ENCODE measurements at regions not wholly inside any gene's neighbourhood (a gene's known extent, or its start where the extent isn't known, plus 50 kb on each side); places are given as distances from the start of the nearest gene placed in this dataset.

DNA sequence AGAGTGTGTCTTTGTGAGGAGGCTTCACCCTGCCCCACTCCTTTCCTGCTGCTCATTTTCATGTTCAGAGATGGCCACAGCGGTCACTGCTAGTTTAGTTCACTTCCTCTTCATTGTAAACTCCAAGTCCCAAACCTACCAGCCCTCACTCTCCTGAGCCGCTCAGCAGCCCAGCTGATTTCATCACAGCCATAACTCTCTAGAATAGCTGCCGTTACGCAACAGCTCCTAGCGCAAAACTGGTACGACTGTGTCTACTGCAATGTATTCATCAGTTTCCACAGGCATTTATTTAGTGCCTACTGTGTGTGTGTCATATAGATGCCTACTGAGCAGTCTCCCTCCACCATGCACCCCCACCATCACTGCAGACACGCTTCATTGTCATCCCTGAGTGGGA lies 233.5 kb upstream of the RPL38 start:
- no peak overlapping the region for H3K27ac ChIP-seq (ENCODE audit: low read length)
- H3K36me3 ChIP-seq (ENCODE audit: control insufficient read depth, insufficient read depth, low read length): no peaks in the 10 kb centered on the region
- H3K4me1 ChIP-seq (ENCODE audit: control insufficient read depth, insufficient read depth, low read length): no peaks in the 10 kb centered on the region
- TF ChIP-seq POLR2AphosphoS5 (IDR thresholded peaks at IDR 0.05; ENCODE audit: low read depth, low read length) (no peak), TCF7L2 (IDR thresholded peaks at IDR 0.05; ENCODE audit: low read depth, low read length) (no peak), SIN3A (IDR thresholded peaks at IDR 0.05; ENCODE audit: borderline replicate concordance, insufficient read depth, low read depth, low read length) (no peak)
- BruUV-seq (replicated peaks): no TSS peak
- in situ Hi-C loops (cut with HindIII; ENCODE audit: low pct_unique_long_range_greater_than_20kb, low sequenced_read_pairs) (no loop called here), intact Hi-C loops (cut with micrococcal nuclease; ENCODE audit: unreplicated experiment) (no loop called here)
- H3K4me3 ChIP-seq (ENCODE audit: low read depth in 2 of 2, low read length in 2 of 2): no peak overlapping the region
- no peaks in the 10 kb centered on the region for H3K9me3 ChIP-seq (ENCODE audit: control insufficient read depth, insufficient read depth, low read depth, low read length)
- ChIA-PET CTCF (no interaction called here), POLR2A (no interaction called here)
- peaks cover 31% of the 10 kb centered on the region for H3K27me3 ChIP-seq (ENCODE audit: control insufficient read depth, insufficient read depth, low read length)
- no peak for ATAC-seq
- DNase-seq (ENCODE audit: low read depth, low spot score): no peak

- ATAC-seq: no peak
- CTCF ChIA-PET: interaction anchor here (0.7 kb wide), 1 partner anchor 28 kb away, joined by 5 read pairs; no protein-coding TSS in a partner anchor
Observed at GRCh38 chr17:73971127-73971526, 232.4 kb upstream of the RPL38 start.

More at GRCh38 chr17:73971127-73971526, 232.4 kb upstream of the RPL38 start:
- no peak overlapping the region for H3K4me3 ChIP-seq (ENCODE audit: low read depth in 2 of 2, low read length in 2 of 2)
- intact Hi-C loops (cut with micrococcal nuclease; ENCODE audit: unreplicated experiment): no loop called here
- BruUV-seq (replicated peaks): no TSS peak
- no peaks in the 10 kb centered on the region for H3K9me3 ChIP-seq (ENCODE audit: control insufficient read depth, insufficient read depth, low read depth, low read length)
- no peaks in the 10 kb centered on the region for H3K36me3 ChIP-seq (ENCODE audit: control insufficient read depth, insufficient read depth, low read length)
- H3K27me3 ChIP-seq (ENCODE audit: control insufficient read depth, insufficient read depth, low read length): peaks cover 31% of the 10 kb centered on the region
- in situ Hi-C loops (cut with HindIII; ENCODE audit: low pct_unique_long_range_greater_than_20kb, low sequenced_read_pairs): no loop called here
- H3K4me1 ChIP-seq (ENCODE audit: control insufficient read depth, insufficient read depth, low read length): no peaks in the 10 kb centered on the region
- DNase-seq (ENCODE audit: low read depth, low spot score): no peak
- no peak overlapping the region for H3K27ac ChIP-seq (ENCODE audit: low read length)
- TF ChIP-seq SIN3A (IDR thresholded peaks at IDR 0.05; ENCODE audit: borderline replicate concordance, insufficient read depth, low read depth, low read length) (no peak), CTCF (IDR thresholded peaks at IDR 0.05) (no peak), POLR2AphosphoS5 (IDR thresholded peaks at IDR 0.05; ENCODE audit: low read depth, low read length) (no peak), TCF7L2 (IDR thresholded peaks at IDR 0.05; ENCODE audit: low read depth, low read length) (no peak)
- TF ChIP-seq, protein P1, sequence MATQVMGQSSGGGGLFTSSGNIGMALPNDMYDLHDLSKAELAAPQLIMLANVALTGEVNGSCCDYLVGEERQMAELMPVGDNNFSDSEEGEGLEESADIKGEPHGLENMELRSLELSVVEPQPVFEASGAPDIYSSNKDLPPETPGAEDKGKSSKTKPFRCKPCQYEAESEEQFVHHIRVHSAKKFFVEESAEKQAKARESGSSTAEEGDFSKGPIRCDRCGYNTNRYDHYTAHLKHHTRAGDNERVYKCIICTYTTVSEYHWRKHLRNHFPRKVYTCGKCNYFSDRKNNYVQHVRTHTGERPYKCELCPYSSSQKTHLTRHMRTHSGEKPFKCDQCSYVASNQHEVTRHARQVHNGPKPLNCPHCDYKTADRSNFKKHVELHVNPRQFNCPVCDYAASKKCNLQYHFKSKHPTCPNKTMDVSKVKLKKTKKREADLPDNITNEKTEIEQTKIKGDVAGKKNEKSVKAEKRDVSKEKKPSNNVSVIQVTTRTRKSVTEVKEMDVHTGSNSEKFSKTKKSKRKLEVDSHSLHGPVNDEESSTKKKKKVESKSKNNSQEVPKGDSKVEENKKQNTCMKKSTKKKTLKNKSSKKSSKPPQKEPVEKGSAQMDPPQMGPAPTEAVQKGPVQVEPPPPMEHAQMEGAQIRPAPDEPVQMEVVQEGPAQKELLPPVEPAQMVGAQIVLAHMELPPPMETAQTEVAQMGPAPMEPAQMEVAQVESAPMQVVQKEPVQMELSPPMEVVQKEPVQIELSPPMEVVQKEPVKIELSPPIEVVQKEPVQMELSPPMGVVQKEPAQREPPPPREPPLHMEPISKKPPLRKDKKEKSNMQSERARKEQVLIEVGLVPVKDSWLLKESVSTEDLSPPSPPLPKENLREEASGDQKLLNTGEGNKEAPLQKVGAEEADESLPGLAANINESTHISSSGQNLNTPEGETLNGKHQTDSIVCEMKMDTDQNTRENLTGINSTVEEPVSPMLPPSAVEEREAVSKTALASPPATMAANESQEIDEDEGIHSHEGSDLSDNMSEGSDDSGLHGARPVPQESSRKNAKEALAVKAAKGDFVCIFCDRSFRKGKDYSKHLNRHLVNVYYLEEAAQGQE (IDR thresholded peaks at IDR 0.05; ENCODE audit: insufficient read depth in 1 of 2, low read depth in 2 of 2, low read length in 1 of 2): no peak
- POLR2A ChIA-PET: no interaction called here

Measured in Panc1 (cell line).